A549 (cell line): ENCODE measurements at regions not wholly inside any gene's neighbourhood (a gene's known extent, or its start where the extent isn't known, plus 50 kb on each side); places are given as distances from the start of the nearest gene placed in this dataset.

Experiments used
- ATAC-seq, 2 experiments: fragments of 200-7000 bp in 1 of 2; fragments of >200 bp in 1 of 2; cut with Nextera tagmentation in 1 of 2; cut with Tn5 transposase in 1 of 2; 3 replicates each; pipeline versions ENCODE4 v1.8.0 to v1.9.1; 2018 to 2020; ENCODE audit warnings: mild to moderate bottlenecking in 1 of 2, moderate library complexity in 1 of 2
- CTCF ChIA-PET: fragments of 300-600 bp; sonication (Branson Sonifier 250); formaldehyde crosslinking; extraction: SDS; loops from one replicate; lab custom pipeline; 2021; ENCODE audit warnings: antibody characterized with exemption, inconsistent platforms; lab: Yijun Ruan, JAX
- POLR2A ChIA-PET: fragments of 350-600 bp; formaldehyde crosslinking; extraction: SDS; loops from one replicate; lab custom pipeline; 2021; ENCODE audit warnings: antibody characterized with exemption, inconsistent platforms; lab: Yijun Ruan, JAX
- DNase-seq, 2 experiments: peaks; one replicate each; pipeline versions ENCODE4 v3.0.0 to v3.0.0-alpha.2; 2011 to 2016; ENCODE audit warnings: low read depth in 1 of 2, low spot score in 1 of 2
- FAIRE-seq: peaks from 2 replicates; lab custom pipeline; 2011; peaks lifted over from hg19 to GRCh38; lab: Jason Lieb, UNC
- H3K27ac ChIP-seq, 2 experiments: fragments of >200 bp; sonication (Bioruptor Twin); formaldehyde crosslinking; 3 replicates each; pipeline ENCODE4 v1.5.1; 2016 to 2017
- H3K4me1 ChIP-seq: fragments of >200 bp; sonication (Bioruptor Twin); formaldehyde crosslinking; 3 replicates; pipeline ENCODE4 v1.6.1; 2016
- H3K4me2 ChIP-seq: fragments of >200 bp; sonication (Bioruptor Twin); formaldehyde crosslinking; 3 replicates; pipeline ENCODE4 v1.6.1; 2016
- H3K4me3 ChIP-seq: fragments of >200 bp; sonication (Bioruptor Twin); formaldehyde crosslinking; 3 replicates; pipeline ENCODE4 v1.5.1; 2016
- H3K9me3 ChIP-seq: fragments of >200 bp; sonication (Bioruptor Twin); formaldehyde crosslinking; 3 replicates; pipeline ENCODE4 v1.6.1; 2016
- CBX2 ChIP-seq: fragments of 200-600 bp; sonication (generic); IDR thresholded peaks from 2 replicates; pipeline ENCODE4 v1.6.1; 2016; ENCODE audit warnings: low read depth, mild to moderate bottlenecking, borderline replicate concordance
- CBX8 ChIP-seq: fragments of 200-600 bp; sonication (generic); IDR thresholded peaks from 2 replicates; pipeline ENCODE4 v1.6.1; 2016
- CEBPB ChIP-seq, 2 experiments: fragments of >200 bp in 1 of 2; sonication (Bioruptor Twin) in 1 of 2; formaldehyde crosslinking in 1 of 2; IDR thresholded peaks; 2 replicates each; pipeline ENCODE4 v1.6.1; 2012 to 2016
- CHD2 ChIP-seq: fragments of 150-350 bp; IDR thresholded peaks from 2 replicates; pipeline ENCODE4 v1.6.1; 2014; ENCODE audit warnings: low read length; ENCODE audit not compliant: partially characterized antibody
- EHF ChIP-seq: fragments of 250-450 bp; sonication (Bioruptor Pico); IDR thresholded peaks from 2 replicates; pipeline ENCODE4 v1.5.0; 2020; ENCODE audit warnings: mild to moderate bottlenecking
- ESRRA ChIP-seq: fragments of 150-350 bp; IDR thresholded peaks from 2 replicates; pipeline ENCODE4 v1.6.1; 2014; ENCODE audit warnings: mild to moderate bottlenecking, low read length, borderline replicate concordance
- HEYL ChIP-seq: fragments of 250-450 bp; sonication (Bioruptor Pico); IDR thresholded peaks from 2 replicates; pipeline ENCODE4 v1.8.0; 2021; ENCODE audit warnings: mild to moderate bottlenecking, moderate library complexity
- JUN ChIP-seq, 2 experiments: fragments of >200 bp; sonication (Bioruptor Twin); formaldehyde crosslinking; IDR thresholded peaks; 2 replicates in 1 of 2; 3 replicates in 1 of 2; pipeline ENCODE4 v1.6.1; 2016 to 2017
- KDM1A ChIP-seq: fragments of 200-600 bp; sonication (generic); IDR thresholded peaks from 2 replicates; pipeline ENCODE4 v1.6.1; 2016; ENCODE audit warnings: low read depth, mild to moderate bottlenecking
- MAFK ChIP-seq: fragments of 450-650 bp; IDR thresholded peaks from 2 replicates; pipeline ENCODE4 v1.6.1; 2014; ENCODE audit not compliant: partially characterized antibody
- NR3C1 ChIP-seq: fragments of >200 bp; sonication (Bioruptor Twin); formaldehyde crosslinking; IDR thresholded peaks from 3 replicates; pipeline ENCODE4 v1.6.1; 2017
- POLR2A ChIP-seq: IDR thresholded peaks from 2 replicates; pipeline ENCODE4 v1.6.1; 2012; ENCODE audit warnings: mild to moderate bottlenecking, low read length
- RAD21 ChIP-seq, 2 experiments: fragments of >200 bp in 1 of 2; sonication (Bioruptor Twin) in 1 of 2; formaldehyde crosslinking in 1 of 2; IDR thresholded peaks in 1 of 2; conservative IDR thresholded peaks in 1 of 2; 2 replicates in 1 of 2; 3 replicates in 1 of 2; pipeline ENCODE4 v1.6.1; 2012 to 2018; ENCODE audit warnings: inconsistent platforms in 1 of 2
- ZFP36 ChIP-seq: fragments of 450-650 bp; IDR thresholded peaks from 2 replicates; pipeline ENCODE4 v1.6.1; 2014; ENCODE audit warnings: borderline replicate concordance; ENCODE audit not compliant: partially characterized antibody
- ZNF302 ChIP-seq: fragments of 250-450 bp; sonication (Bioruptor Pico); IDR thresholded peaks from 2 replicates; pipeline ENCODE4 v1.9.0; 2021; ENCODE audit warnings: inconsistent platforms, mild to moderate bottlenecking, moderate library complexity
- WGBS: methylation state at CpG from one replicate; pipeline ENCODE4 v1.1.6; 2017; ENCODE audit errors: missing lambda C conversion rate; 5-methylcytosine and 5-hydroxymethylcytosine counted together
- TF ChIP-seq, protein P1 (sequence below): fragments of 200-600 bp; sonication (generic); IDR thresholded peaks from 2 replicates; pipeline ENCODE4 v1.6.1; 2016; ENCODE audit warnings: antibody characterized with exemption, mild to moderate bottlenecking, moderate library complexity
- TF ChIP-seq, protein P2 (sequence below): IDR thresholded peaks from 2 replicates; pipeline ENCODE4 v1.6.1; 2012
- TF ChIP-seq, protein P3 (sequence below): IDR thresholded peaks from 2 replicates; pipeline ENCODE4 v1.6.1; 2012
- TF ChIP-seq, protein P4 (sequence below): fragments of >200 bp; sonication (Bioruptor Twin); formaldehyde crosslinking; IDR thresholded peaks from 3 replicates; pipeline ENCODE4 v1.6.1; 2016
- TF ChIP-seq, protein P5 (sequence below): fragments of >200 bp; sonication (Bioruptor Twin); formaldehyde crosslinking; IDR thresholded peaks from 2 replicates; pipeline ENCODE4 v1.6.1; 2016
- TF ChIP-seq, protein P6 (sequence below): fragments of 250-450 bp; sonication (Bioruptor Pico); IDR thresholded peaks from 2 replicates; pipeline ENCODE4 v1.5.0; 2021; ENCODE audit warnings: mild to moderate bottlenecking, moderate library complexity, borderline replicate concordance

DNA sequence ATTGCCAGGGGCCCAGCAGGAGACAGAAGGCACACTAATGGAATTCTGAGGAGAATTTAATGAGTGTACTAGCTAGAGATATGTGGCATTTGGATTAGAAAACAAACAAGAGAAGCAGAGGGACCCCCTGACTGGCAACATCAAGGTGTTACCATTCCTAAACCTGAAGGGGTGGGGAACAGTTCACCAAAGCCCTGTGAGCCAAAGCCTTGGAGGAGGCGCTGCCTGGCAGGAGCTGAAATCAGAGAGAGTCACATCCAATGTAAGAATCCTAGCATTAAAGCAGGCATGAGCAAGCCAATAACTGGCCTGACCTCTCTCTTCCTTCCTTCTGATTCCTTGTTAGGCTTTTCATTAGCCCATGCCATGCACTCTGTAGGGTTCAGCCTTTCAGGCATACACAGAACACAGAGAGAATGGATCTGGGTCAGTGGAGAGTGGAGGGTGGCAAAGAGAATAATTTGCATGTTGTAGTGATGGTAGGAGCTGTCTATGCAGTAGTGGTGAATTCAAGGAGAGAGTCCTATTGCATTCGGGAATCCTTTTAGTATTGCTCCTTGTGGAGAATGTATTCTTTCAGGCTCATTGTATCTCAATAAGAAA, 367.2 kb upstream of the MAN1A1 start (continued):
- TF ChIP-seq, protein P1, sequence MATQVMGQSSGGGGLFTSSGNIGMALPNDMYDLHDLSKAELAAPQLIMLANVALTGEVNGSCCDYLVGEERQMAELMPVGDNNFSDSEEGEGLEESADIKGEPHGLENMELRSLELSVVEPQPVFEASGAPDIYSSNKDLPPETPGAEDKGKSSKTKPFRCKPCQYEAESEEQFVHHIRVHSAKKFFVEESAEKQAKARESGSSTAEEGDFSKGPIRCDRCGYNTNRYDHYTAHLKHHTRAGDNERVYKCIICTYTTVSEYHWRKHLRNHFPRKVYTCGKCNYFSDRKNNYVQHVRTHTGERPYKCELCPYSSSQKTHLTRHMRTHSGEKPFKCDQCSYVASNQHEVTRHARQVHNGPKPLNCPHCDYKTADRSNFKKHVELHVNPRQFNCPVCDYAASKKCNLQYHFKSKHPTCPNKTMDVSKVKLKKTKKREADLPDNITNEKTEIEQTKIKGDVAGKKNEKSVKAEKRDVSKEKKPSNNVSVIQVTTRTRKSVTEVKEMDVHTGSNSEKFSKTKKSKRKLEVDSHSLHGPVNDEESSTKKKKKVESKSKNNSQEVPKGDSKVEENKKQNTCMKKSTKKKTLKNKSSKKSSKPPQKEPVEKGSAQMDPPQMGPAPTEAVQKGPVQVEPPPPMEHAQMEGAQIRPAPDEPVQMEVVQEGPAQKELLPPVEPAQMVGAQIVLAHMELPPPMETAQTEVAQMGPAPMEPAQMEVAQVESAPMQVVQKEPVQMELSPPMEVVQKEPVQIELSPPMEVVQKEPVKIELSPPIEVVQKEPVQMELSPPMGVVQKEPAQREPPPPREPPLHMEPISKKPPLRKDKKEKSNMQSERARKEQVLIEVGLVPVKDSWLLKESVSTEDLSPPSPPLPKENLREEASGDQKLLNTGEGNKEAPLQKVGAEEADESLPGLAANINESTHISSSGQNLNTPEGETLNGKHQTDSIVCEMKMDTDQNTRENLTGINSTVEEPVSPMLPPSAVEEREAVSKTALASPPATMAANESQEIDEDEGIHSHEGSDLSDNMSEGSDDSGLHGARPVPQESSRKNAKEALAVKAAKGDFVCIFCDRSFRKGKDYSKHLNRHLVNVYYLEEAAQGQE = no peak
- TF ChIP-seq CBX2 = no peak
- TF ChIP-seq, protein P2, sequence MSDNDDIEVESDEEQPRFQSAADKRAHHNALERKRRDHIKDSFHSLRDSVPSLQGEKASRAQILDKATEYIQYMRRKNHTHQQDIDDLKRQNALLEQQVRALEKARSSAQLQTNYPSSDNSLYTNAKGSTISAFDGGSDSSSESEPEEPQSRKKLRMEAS = no peak

DNA sequence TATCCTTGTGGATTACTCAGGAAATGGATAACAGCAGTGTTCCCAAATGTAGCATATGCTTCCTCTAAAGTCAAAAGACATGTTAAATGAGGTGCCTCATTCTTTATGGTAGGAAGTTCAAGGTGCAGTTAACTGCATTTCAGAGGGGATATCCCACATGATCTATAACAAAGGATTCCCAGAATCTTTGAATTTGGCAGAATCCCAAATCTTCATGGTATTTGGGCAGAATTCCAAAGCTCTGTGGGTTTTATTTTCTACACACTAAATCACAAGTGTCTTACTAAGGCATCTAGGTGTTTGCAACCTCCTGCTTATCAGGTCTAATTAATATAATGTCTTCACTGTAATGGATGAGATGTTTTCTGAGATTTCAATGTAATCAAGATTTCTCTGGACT, 364.3 kb upstream of the MAN1A1 start:
- DNase-seq (no peak), FAIRE-seq (no peak)
- no peak overlapping the region for H3K4me2 ChIP-seq
- no peak overlapping the region for H3K4me3 ChIP-seq
- no peaks in the 10 kb centered on the region for H3K4me1 ChIP-seq
- H3K27ac ChIP-seq = no peak overlapping the region
- POLR2A ChIA-PET = no interaction called here
- TF ChIP-seq HEYL (CRISPR knock-in tag) (no peak), ESRRA (no peak), ZNF302 (CRISPR knock-in tag) (no peak), POLR2A (no peak)
- TF ChIP-seq, protein P3, sequence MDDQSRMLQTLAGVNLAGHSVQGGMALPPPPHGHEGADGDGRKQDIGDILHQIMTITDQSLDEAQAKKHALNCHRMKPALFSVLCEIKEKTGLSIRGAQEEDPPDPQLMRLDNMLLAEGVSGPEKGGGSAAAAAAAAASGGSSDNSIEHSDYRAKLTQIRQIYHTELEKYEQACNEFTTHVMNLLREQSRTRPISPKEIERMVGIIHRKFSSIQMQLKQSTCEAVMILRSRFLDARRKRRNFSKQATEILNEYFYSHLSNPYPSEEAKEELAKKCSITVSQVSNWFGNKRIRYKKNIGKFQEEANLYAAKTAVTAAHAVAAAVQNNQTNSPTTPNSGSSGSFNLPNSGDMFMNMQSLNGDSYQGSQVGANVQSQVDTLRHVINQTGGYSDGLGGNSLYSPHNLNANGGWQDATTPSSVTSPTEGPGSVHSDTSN = no peak
- TF ChIP-seq, all 56 proteins: peak for 0
- CTCF ChIA-PET = no interaction called here
- no peaks in the 10 kb centered on the region for H3K9me3 ChIP-seq
- no peak for ATAC-seq

DNA sequence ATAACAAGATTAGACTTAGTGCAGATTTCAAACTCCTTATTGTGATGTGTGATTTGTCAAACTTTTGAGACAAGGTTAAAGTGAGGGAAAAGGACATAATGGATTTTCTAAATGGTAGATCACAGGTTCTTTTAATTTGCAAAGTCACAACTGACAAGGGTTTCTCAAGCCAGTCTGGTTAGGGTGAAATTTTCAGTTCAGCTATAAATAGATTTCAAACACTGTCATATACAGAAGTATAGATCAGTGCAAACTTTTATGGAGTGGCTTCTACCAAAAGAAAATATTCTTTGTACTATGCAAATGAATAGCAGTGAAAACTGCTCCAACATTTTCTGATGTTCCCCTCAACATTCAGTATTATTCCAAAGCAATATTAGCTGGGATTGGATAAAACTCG, 337.1 kb upstream of the MAN1A1 start:
- H3K4me3 ChIP-seq = no peak overlapping the region
- ATAC-seq = no peak
- TF ChIP-seq, protein P4, sequence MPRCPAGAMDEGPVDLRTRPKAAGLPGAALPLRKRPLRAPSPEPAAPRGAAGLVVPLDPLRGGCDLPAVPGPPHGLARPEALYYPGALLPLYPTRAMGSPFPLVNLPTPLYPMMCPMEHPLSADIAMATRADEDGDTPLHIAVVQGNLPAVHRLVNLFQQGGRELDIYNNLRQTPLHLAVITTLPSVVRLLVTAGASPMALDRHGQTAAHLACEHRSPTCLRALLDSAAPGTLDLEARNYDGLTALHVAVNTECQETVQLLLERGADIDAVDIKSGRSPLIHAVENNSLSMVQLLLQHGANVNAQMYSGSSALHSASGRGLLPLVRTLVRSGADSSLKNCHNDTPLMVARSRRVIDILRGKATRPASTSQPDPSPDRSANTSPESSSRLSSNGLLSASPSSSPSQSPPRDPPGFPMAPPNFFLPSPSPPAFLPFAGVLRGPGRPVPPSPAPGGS = no peak
- TF ChIP-seq JUN (IDR thresholded peaks at IDR 0.05) (no peak), CBX2 (no peak), KDM1A (no peak), NR3C1 (no peak), CEBPB (IDR thresholded peaks at IDR 0.05) (no peak), MAFK (no peak), CBX8 (no peak), RAD21 (conservative IDR thresholded peaks at IDR 0.05 in 1 of 2, IDR thresholded peaks at IDR 0.05 in 1 of 2) (no peak), ZFP36 (no peak), EHF (CRISPR knock-in tag) (no peak), CHD2 (no peak), POLR2A (no peak)
- TF ChIP-seq, protein P5, sequence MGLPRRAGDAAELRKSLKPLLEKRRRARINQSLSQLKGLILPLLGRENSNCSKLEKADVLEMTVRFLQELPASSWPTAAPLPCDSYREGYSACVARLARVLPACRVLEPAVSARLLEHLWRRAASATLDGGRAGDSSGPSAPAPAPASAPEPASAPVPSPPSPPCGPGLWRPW = no peak
- TF ChIP-seq, protein P6, sequence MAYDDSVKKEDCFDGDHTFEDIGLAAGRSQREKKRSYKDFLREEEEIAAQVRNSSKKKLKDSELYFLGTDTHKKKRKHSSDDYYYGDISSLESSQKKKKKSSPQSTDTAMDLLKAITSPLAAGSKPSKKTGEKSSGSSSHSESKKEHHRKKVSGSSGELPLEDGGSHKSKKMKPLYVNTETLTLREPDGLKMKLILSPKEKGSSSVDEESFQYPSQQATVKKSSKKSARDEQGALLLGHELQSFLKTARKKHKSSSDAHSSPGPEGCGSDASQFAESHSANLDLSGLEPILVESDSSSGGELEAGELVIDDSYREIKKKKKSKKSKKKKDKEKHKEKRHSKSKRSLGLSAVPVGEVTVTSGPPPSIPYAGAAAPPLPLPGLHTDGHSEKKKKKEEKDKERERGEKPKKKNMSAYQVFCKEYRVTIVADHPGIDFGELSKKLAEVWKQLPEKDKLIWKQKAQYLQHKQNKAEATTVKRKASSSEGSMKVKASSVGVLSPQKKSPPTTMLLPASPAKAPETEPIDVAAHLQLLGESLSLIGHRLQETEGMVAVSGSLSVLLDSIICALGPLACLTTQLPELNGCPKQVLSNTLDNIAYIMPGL = no peak
- TF ChIP-seq, all 56 proteins: peak for 0
- Histone ChIP-seq H3K4me2 (no peak overlapping the region), H3K9me3 (no peaks in the 10 kb centered on the region), H3K27ac (no peak overlapping the region), H3K4me1 (no peaks in the 10 kb centered on the region)
- WGBS = 17% methylated on average over 1 of the region's 1 CpG
- DNase-seq (no peak), FAIRE-seq (no peak)
- ChIA-PET CTCF (no interaction called here), POLR2A (no interaction called here)
